SH-SY5Y (cell line): ENCODE measurements at regions not wholly inside any gene's neighbourhood (a gene's known extent, or its start where the extent isn't known, plus 50 kb on each side); places are given as distances from the start of the nearest gene placed in this dataset.

Source experiments
- GATA2 ChIP-seq: IDR thresholded peaks from 2 replicates; pipeline ENCODE4 v1.6.1; 2011; ENCODE audit warnings: mild to moderate bottlenecking, low read depth, low read length
- GATA3 ChIP-seq: IDR thresholded peaks from 2 replicates; pipeline ENCODE4 v1.6.1; 2011; ENCODE audit warnings: low read depth, mild to moderate bottlenecking, low read length, moderate library complexity

- TF ChIP-seq GATA3 (no peak), GATA2 (no peak)
Measured at GRCh38 chr6:63403725-63404124, 83.9 kb upstream of the LGSN start.
